Neural progenitor cell (in vitro differentiated cells): ENCODE measurements at regions not wholly inside any gene's neighbourhood (a gene's known extent, or its start where the extent isn't known, plus 50 kb on each side); places are given as distances from the start of the nearest gene placed in this dataset.

ENCODE experiments used
- DNase-seq: peaks from one replicate; pipeline ENCODE4 v3.0.0-alpha.2; 2016; ENCODE audit warnings: low spot score
- H2AFZ ChIP-seq: fragments of 200-600 bp; sonication (generic); replicated peaks from 2 replicates; pipeline ENCODE4 v1.6.1; 2016; ENCODE audit warnings: antibody characterized with exemption
- H3F3A ChIP-seq: fragments of 200-600 bp; sonication (generic); 2 replicates; pipeline ENCODE4 v1.6.1; 2016; ENCODE audit warnings: antibody characterized with exemption, low read depth
- H3K27ac ChIP-seq: fragments of 200-600 bp; sonication (generic); 2 replicates; pipeline ENCODE4 v1.5.1; 2016; ENCODE audit warnings: mild to moderate bottlenecking
- H3K27me3 ChIP-seq: fragments of 200-600 bp; sonication (generic); 2 replicates; pipeline ENCODE4 v1.6.1; 2016; ENCODE audit warnings: mild to moderate bottlenecking, moderate library complexity
- H3K36me3 ChIP-seq: fragments of 200-600 bp; sonication (generic); 2 replicates; pipeline ENCODE4 v1.5.1; 2016
- H3K4me1 ChIP-seq: fragments of 200-600 bp; sonication (generic); 2 replicates; pipeline ENCODE4 v1.6.1; 2016; ENCODE audit warnings: mixed run types
- H3K4me2 ChIP-seq: fragments of 200-600 bp; sonication (generic); 2 replicates; pipeline ENCODE4 v1.6.1; 2016
- H3K4me3 ChIP-seq: fragments of 200-600 bp; sonication (generic); 2 replicates; pipeline ENCODE4 v1.5.1; 2016
- H3K79me2 ChIP-seq: fragments of 200-600 bp; sonication (generic); 2 replicates; pipeline ENCODE4 v1.6.1; 2016; ENCODE audit warnings: low read depth
- H3K9ac ChIP-seq: fragments of 200-600 bp; sonication (generic); 2 replicates; pipeline ENCODE4 v1.6.1; 2016
- H3K9me3 ChIP-seq: fragments of 200-600 bp; sonication (generic); 2 replicates; pipeline ENCODE4 v1.5.1; 2016; ENCODE audit warnings: low read depth
- H4K20me1 ChIP-seq: fragments of 200-600 bp; sonication (generic); 2 replicates; pipeline ENCODE4 v1.6.1; 2016; ENCODE audit warnings: low read depth
- H3K27ac Mint-ChIP-seq: 3 replicates; pipeline ENCODE4 v1.8.0; 2021; ENCODE audit warnings: mixed read lengths
- H3K27me3 Mint-ChIP-seq: 2 replicates; pipeline ENCODE4 v1.8.0; 2022; ENCODE audit warnings: low read depth, mild to moderate bottlenecking, inconsistent platforms, moderate library complexity, mixed read lengths; ENCODE audit not compliant: insufficient read depth
- H3K36me3 Mint-ChIP-seq: 3 replicates; pipeline ENCODE4 v1.8.0; 2021; ENCODE audit warnings: mixed read lengths
- H3K4me1 Mint-ChIP-seq: 3 replicates; pipeline ENCODE4 v1.8.0; 2021; ENCODE audit warnings: mixed read lengths
- H3K4me3 Mint-ChIP-seq: 3 replicates; pipeline ENCODE4 v1.8.0; 2021; ENCODE audit warnings: mild to moderate bottlenecking, moderate library complexity, mixed read lengths
- H3K9me3 Mint-ChIP-seq: 3 replicates; pipeline ENCODE4 v1.8.0; 2020; ENCODE audit warnings: mixed read lengths
- EZH2 ChIP-seq: fragments of 200-600 bp; sonication (generic); IDR thresholded peaks from 2 replicates; pipeline ENCODE4 v1.6.1; 2017; ENCODE audit warnings: antibody characterized with exemption, mild to moderate bottlenecking, moderate library complexity
- EZH2phosphoT487 ChIP-seq: fragments of 200-600 bp; sonication (generic); IDR thresholded peaks from 2 replicates; pipeline ENCODE4 v1.6.1; 2017; ENCODE audit warnings: antibody characterized with exemption
- TF ChIP-seq, protein P1 (sequence below): fragments of 200-600 bp; sonication (generic); IDR thresholded peaks from 2 replicates; pipeline ENCODE4 v1.5.1; 2017; ENCODE audit warnings: antibody characterized with exemption, mild to moderate bottlenecking

DNA sequence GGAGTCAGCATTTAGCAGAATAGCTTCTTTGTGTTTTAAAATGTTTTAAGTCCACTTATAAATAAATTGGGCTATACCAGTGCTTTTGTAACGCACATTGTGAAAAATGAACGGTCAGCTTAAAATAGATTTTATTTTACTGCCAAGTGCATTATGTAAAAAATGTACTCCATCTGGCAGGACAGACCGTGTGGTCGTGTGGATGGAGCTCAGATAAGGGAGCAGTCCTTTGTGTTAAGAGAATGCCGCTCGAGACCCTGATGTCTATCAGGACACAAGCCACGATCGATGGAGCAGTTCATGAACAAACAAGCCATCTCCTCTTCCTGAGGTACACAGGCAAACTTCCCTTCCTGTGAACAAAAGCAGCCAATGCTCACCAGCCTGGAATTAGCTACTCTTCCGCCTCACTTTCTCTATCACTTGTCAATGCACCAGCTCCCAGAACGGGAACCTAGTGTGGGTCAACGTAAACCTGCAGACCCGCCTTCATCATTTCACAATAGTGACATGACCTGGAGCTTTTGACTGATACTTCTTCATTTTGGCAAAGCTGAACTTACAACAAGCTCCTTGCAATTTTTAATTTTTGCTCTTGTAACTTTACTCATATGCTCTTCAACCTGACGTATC is 243.5 kb downstream of the TGFB2 start:
- Histone ChIP-seq H3F3A (no peaks in the 10 kb centered on the region), H3K36me3 (no peaks in the 10 kb centered on the region), H3K9ac (no peak overlapping the region), H3K9me3 (no peaks in the 10 kb centered on the region), H3K4me2 (no peak overlapping the region), H3K4me3 (no peak overlapping the region), H4K20me1 (no peaks in the 10 kb centered on the region), H3K4me1 (peaks cover 14% of the 10 kb centered on the region), H3K79me2 (no peaks in the 10 kb centered on the region), H2AFZ (no peak overlapping the region), H3K27ac (no peak overlapping the region), H3K27me3 (no peaks in the 10 kb centered on the region)
- peaks cover 20% of the 10 kb centered on the region for H3K4me1 Mint-ChIP-seq
- no peak overlapping the region for H3K4me3 Mint-ChIP-seq
- H3K36me3 Mint-ChIP-seq = no peaks in the 10 kb centered on the region
- no peak overlapping the region for H3K27ac Mint-ChIP-seq
- H3K27me3 Mint-ChIP-seq = peaks cover 3% of the 10 kb centered on the region
- no peak for DNase-seq
- H3K9me3 Mint-ChIP-seq = peaks cover 10% of the 10 kb centered on the region
- TF ChIP-seq, protein P1, sequence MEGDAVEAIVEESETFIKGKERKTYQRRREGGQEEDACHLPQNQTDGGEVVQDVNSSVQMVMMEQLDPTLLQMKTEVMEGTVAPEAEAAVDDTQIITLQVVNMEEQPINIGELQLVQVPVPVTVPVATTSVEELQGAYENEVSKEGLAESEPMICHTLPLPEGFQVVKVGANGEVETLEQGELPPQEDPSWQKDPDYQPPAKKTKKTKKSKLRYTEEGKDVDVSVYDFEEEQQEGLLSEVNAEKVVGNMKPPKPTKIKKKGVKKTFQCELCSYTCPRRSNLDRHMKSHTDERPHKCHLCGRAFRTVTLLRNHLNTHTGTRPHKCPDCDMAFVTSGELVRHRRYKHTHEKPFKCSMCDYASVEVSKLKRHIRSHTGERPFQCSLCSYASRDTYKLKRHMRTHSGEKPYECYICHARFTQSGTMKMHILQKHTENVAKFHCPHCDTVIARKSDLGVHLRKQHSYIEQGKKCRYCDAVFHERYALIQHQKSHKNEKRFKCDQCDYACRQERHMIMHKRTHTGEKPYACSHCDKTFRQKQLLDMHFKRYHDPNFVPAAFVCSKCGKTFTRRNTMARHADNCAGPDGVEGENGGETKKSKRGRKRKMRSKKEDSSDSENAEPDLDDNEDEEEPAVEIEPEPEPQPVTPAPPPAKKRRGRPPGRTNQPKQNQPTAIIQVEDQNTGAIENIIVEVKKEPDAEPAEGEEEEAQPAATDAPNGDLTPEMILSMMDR = no peak
- no peak for TF ChIP-seq EZH2phosphoT487
- TF ChIP-seq EZH2 = no peak

DNA sequence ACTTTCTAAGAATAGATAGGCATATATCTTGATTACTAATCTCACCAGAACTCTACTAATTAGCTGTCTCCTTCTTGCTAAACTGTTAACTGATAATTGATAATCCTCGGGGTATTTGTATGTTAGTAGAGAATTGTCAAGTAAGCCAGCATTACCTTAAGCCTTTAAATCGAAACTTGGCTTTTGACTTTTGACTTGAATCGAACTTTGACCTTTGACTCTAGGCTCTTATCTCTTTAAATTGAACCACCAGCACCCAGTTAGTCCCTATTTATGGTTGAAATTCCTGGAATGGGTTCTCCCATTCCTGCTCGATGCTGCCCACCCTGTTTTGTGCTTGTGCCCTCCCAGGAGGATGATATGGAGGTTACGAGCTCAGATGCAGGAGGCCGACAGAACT is 244.4 kb downstream of the TGFB2 start:
- Mint-ChIP-seq H3K27ac (no peak overlapping the region), H3K27me3 (no peaks in the 10 kb centered on the region), H3K9me3 (peaks cover 5% of the 10 kb centered on the region), H3K36me3 (no peaks in the 10 kb centered on the region), H3K4me1 (peaks cover 20% of the 10 kb centered on the region), H3K4me3 (no peak overlapping the region)
- TF ChIP-seq EZH2 = no peak
- TF ChIP-seq EZH2phosphoT487 = no peak
- TF ChIP-seq, protein P1 = no peak
- H3K36me3 ChIP-seq = no peaks in the 10 kb centered on the region
- DNase-seq = no peak
- H4K20me1 ChIP-seq = no peaks in the 10 kb centered on the region
- no peaks in the 10 kb centered on the region for H3K9me3 ChIP-seq
- no peaks in the 10 kb centered on the region for H3F3A ChIP-seq
- no peak overlapping the region for H2AFZ ChIP-seq
- no peak overlapping the region for H3K9ac ChIP-seq
- H3K79me2 ChIP-seq = no peaks in the 10 kb centered on the region
- H3K4me3 ChIP-seq = no peak overlapping the region
- H3K4me1 ChIP-seq = peaks cover 14% of the 10 kb centered on the region
- H3K4me2 ChIP-seq = no peak overlapping the region
- no peaks in the 10 kb centered on the region for H3K27me3 ChIP-seq
- H3K27ac ChIP-seq = no peak overlapping the region

DNA sequence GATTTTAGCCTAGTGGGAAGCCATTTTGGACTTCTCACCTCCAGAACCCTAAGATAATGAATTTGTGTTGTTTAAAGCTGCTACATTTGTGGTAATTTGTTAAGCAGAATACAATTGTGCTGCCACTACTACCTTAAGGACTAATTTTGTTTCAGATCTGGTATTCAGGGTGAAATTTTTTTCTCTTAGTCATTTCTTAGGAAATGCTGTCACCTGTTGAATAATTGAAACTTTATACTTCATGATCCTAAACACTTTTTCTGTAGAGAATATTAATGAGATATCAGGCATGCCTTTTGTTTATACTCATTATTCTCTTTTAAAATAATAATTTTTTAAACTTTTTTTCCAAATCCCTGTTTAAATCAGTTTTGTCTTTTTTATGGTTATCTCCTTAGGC is 246.8 kb downstream of the TGFB2 start:
- Mint-ChIP-seq H3K4me3 (no peak overlapping the region), H3K27ac (no peak overlapping the region), H3K36me3 (no peaks in the 10 kb centered on the region), H3K4me1 (no peaks in the 10 kb centered on the region), H3K27me3 (peaks cover 3% of the 10 kb centered on the region), H3K9me3 (peaks cover 5% of the 10 kb centered on the region)
- H3K4me3 ChIP-seq = no peak overlapping the region
- H3K27me3 ChIP-seq = no peaks in the 10 kb centered on the region
- no peak for TF ChIP-seq EZH2phosphoT487
- TF ChIP-seq EZH2 = no peak
- TF ChIP-seq, protein P1 = no peak
- no peaks in the 10 kb centered on the region for H3K4me1 ChIP-seq
- no peaks in the 10 kb centered on the region for H3K9me3 ChIP-seq
- H2AFZ ChIP-seq = no peak overlapping the region
- H3K9ac ChIP-seq = no peak overlapping the region
- no peaks in the 10 kb centered on the region for H4K20me1 ChIP-seq
- no peak for DNase-seq
- no peak overlapping the region for H3K27ac ChIP-seq
- H3K36me3 ChIP-seq = no peaks in the 10 kb centered on the region
- no peaks in the 10 kb centered on the region for H3F3A ChIP-seq
- H3K4me2 ChIP-seq = no peak overlapping the region
- H3K79me2 ChIP-seq = no peaks in the 10 kb centered on the region
